ENCODE measurements at regions not wholly inside any gene's neighbourhood (a gene's known extent, or its start where the extent isn't known, plus 50 kb on each side); places are given as distances from the start of the nearest gene placed in this dataset.

- peaks cover 3% of the 10 kb centered on the region for H3K4me1 Mint-ChIP-seq
- Histone ChIP-seq H3K9ac (ENCODE audit: extremely low read depth, low read length, poor library complexity, severe bottlenecking) (no peak overlapping the region), H3K36me3 (ENCODE audit: control insufficient read depth, insufficient read depth, low read length) (peaks cover 4% of the 10 kb centered on the region), H3K4me3 (ENCODE audit: low read length) (no peak overlapping the region), H3K27ac (ENCODE audit: low read depth, low read length) (no peak overlapping the region), H3K9me3 (ENCODE audit: control insufficient read depth, low read length) (no peaks in the 10 kb centered on the region), H3K27me3 (ENCODE audit: control insufficient read depth, insufficient read depth, low read length, poor library complexity, severe bottlenecking) (no peaks in the 10 kb centered on the region), H3K4me1 (ENCODE audit: control insufficient read depth, insufficient read depth, low read length) (no peaks in the 10 kb centered on the region)
- TF ChIP-seq, protein P1, sequence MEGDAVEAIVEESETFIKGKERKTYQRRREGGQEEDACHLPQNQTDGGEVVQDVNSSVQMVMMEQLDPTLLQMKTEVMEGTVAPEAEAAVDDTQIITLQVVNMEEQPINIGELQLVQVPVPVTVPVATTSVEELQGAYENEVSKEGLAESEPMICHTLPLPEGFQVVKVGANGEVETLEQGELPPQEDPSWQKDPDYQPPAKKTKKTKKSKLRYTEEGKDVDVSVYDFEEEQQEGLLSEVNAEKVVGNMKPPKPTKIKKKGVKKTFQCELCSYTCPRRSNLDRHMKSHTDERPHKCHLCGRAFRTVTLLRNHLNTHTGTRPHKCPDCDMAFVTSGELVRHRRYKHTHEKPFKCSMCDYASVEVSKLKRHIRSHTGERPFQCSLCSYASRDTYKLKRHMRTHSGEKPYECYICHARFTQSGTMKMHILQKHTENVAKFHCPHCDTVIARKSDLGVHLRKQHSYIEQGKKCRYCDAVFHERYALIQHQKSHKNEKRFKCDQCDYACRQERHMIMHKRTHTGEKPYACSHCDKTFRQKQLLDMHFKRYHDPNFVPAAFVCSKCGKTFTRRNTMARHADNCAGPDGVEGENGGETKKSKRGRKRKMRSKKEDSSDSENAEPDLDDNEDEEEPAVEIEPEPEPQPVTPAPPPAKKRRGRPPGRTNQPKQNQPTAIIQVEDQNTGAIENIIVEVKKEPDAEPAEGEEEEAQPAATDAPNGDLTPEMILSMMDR (conservative IDR thresholded peaks at IDR 0.05): no peak
- WGBS, 2 experiments (ENCODE audit: insufficient coverage in 1 of 2, insufficient read length in 1 of 2): 90 to 95% methylated on average over 6 of the region's 6 CpGs
- no peaks in the 10 kb centered on the region for H3K9me3 Mint-ChIP-seq
- H3K36me3 Mint-ChIP-seq (ENCODE audit: low read depth): peaks cover 39% of the 10 kb centered on the region
- DNase-seq: no peak
- no peak overlapping the region for H3K4me3 Mint-ChIP-seq
- no peak overlapping the region for H3K27ac Mint-ChIP-seq
- no peaks in the 10 kb centered on the region for H3K27me3 Mint-ChIP-seq (ENCODE audit: insufficient read depth)
These were observed 65.6 kb upstream of the NPAS1 start for GRCh38 chr19:46953955-46954501.

GRCh38 chr19:46954502-46954992 lies 65.1 kb upstream of the NPAS1 start:
- peaks cover 36% of the 10 kb centered on the region for H3K36me3 Mint-ChIP-seq (ENCODE audit: low read depth)
- 85 to 95% methylated on average over 7 of the region's 7 CpGs for WGBS, 2 experiments (ENCODE audit: insufficient coverage in 1 of 2, insufficient read length in 1 of 2)
- no peak overlapping the region for H3K4me3 Mint-ChIP-seq
- Histone ChIP-seq H3K4me3 (ENCODE audit: low read length) (no peak overlapping the region), H3K27ac (ENCODE audit: low read depth, low read length) (no peak overlapping the region), H3K9me3 (ENCODE audit: control insufficient read depth, low read length) (no peaks in the 10 kb centered on the region), H3K9ac (ENCODE audit: extremely low read depth, low read length, poor library complexity, severe bottlenecking) (no peak overlapping the region), H3K36me3 (ENCODE audit: control insufficient read depth, insufficient read depth, low read length) (peaks cover 5% of the 10 kb centered on the region), H3K27me3 (ENCODE audit: control insufficient read depth, insufficient read depth, low read length, poor library complexity, severe bottlenecking) (no peaks in the 10 kb centered on the region), H3K4me1 (ENCODE audit: control insufficient read depth, insufficient read depth, low read length) (no peaks in the 10 kb centered on the region)
- TF ChIP-seq, protein P1 (conservative IDR thresholded peaks at IDR 0.05): no peak
- H3K9me3 Mint-ChIP-seq: no peaks in the 10 kb centered on the region
- peaks cover 3% of the 10 kb centered on the region for H3K4me1 Mint-ChIP-seq
- H3K27ac Mint-ChIP-seq: no peak overlapping the region
- DNase-seq: no peak
- no peaks in the 10 kb centered on the region for H3K27me3 Mint-ChIP-seq (ENCODE audit: insufficient read depth)

GRCh38 chr19:46954993-46955812 lies 64.4 kb upstream of the NPAS1 start:
- peaks cover 5% of the 10 kb centered on the region for H3K36me3 ChIP-seq (ENCODE audit: control insufficient read depth, insufficient read depth, low read length)
- H3K27me3 Mint-ChIP-seq (ENCODE audit: insufficient read depth): no peaks in the 10 kb centered on the region
- H3K4me3 Mint-ChIP-seq: no peak overlapping the region
- no peaks in the 10 kb centered on the region for H3K27me3 ChIP-seq (ENCODE audit: control insufficient read depth, insufficient read depth, low read length, poor library complexity, severe bottlenecking)
- no peak overlapping the region for H3K4me3 ChIP-seq (ENCODE audit: low read length)
- no peak overlapping the region for H3K27ac Mint-ChIP-seq
- H3K9me3 ChIP-seq (ENCODE audit: control insufficient read depth, low read length): no peaks in the 10 kb centered on the region
- H3K27ac ChIP-seq (ENCODE audit: low read depth, low read length): no peak overlapping the region
- no peaks in the 10 kb centered on the region for H3K9me3 Mint-ChIP-seq
- H3K4me1 Mint-ChIP-seq: peaks cover 3% of the 10 kb centered on the region
- no peak overlapping the region for H3K9ac ChIP-seq (ENCODE audit: extremely low read depth, low read length, poor library complexity, severe bottlenecking)
- WGBS, 2 experiments (ENCODE audit: insufficient coverage in 1 of 2, insufficient read length in 1 of 2): 93 to 97% methylated on average over 9 to 10 of the region's 10 CpGs
- TF ChIP-seq, protein P1 (conservative IDR thresholded peaks at IDR 0.05): no peak
- DNase-seq: no peak
- peaks cover 36% of the 10 kb centered on the region for H3K36me3 Mint-ChIP-seq (ENCODE audit: low read depth)
- no peaks in the 10 kb centered on the region for H3K4me1 ChIP-seq (ENCODE audit: control insufficient read depth, insufficient read depth, low read length)
